Duodenal mucosa (tissue), 2 donors: ENCODE measurements at regions not wholly inside any gene's neighbourhood (a gene's known extent, or its start where the extent isn't known, plus 50 kb on each side); places are given as distances from the start of the nearest gene placed in this dataset.
"Not testable (repeated sequence)": the region's sequence is repeated elsewhere in the genome, so short reads cannot be mapped to it uniquely, and the experiment has no call there.

ENCODE experiments used
- H3K27ac ChIP-seq: one replicate; pipeline ENCODE4 v1.7.0; 2013; ENCODE audit warnings: low read depth, low read length
- H3K27me3 ChIP-seq, 2 donors: one replicate each; pipeline ENCODE4 v1.7.0; 2013; ENCODE audit warnings: low read length in 2 of 2, control low read depth in 1 of 2; ENCODE audit not compliant: insufficient read depth in 2 of 2, control insufficient read depth in 1 of 2
- H3K36me3 ChIP-seq, 2 donors: one replicate each; pipeline ENCODE4 v1.7.0; 2013; ENCODE audit warnings: low read length in 2 of 2, control low read depth in 1 of 2; ENCODE audit not compliant: insufficient read depth in 2 of 2, control insufficient read depth in 1 of 2
- H3K4me1 ChIP-seq, 2 donors: one replicate each; pipeline ENCODE4 v1.7.0; 2013; ENCODE audit warnings: low read length in 2 of 2, control low read depth in 1 of 2; ENCODE audit not compliant: insufficient read depth in 2 of 2, control insufficient read depth in 1 of 2
- H3K4me3 ChIP-seq, 2 donors: one replicate each; pipeline ENCODE4 v1.7.0; 2013; ENCODE audit warnings: low read length in 2 of 2, low read depth in 1 of 2
- H3K9ac ChIP-seq, 2 donors: one replicate each; pipeline ENCODE4 v1.7.0; 2013; ENCODE audit warnings: low read length in 2 of 2, low read depth in 1 of 2
- H3K9me3 ChIP-seq, 2 donors: one replicate each; pipeline ENCODE4 v1.7.0; 2013; ENCODE audit warnings: low read length in 2 of 2, control low read depth in 1 of 2; ENCODE audit not compliant: control insufficient read depth in 1 of 2

DNA sequence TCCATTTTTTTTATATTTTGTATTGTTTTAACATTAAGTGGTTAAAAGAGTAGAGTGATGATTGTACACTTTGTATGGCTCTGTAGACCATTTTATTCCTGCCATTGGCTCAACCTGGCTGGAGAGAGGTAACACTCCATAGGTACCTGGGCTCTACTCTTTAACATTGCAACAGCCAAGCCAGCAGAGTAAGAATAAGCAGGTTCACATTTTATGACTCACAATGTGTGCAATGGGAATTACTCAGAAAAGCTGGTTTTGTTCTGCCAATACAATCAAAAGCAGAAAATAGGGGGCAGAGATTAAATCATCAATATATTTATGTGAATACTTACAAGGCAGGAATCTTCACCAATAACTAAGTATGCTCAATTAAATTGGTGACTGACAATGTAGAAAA lies 1324.0 kb downstream of the AMY1C start:
- Histone ChIP-seq H3K4me3 (no peak overlapping the region), H3K9ac (no peak overlapping the region), H3K27ac (no peak overlapping the region), H3K9me3 (peaks cover 4 to 8% of the 10 kb centered on the region in 2 donors), H3K4me1 (no peaks in the 10 kb centered on the region), H3K36me3 (no peaks in the 10 kb centered on the region), H3K27me3 (no peaks in the 10 kb centered on the region)

GRCh38 chr1:105083611-105084010 lies 1333.9 kb downstream of the AMY1C start:
- Histone ChIP-seq H3K4me3 (no peak overlapping the region), H3K9ac (no peak overlapping the region), H3K36me3 (no peaks in the 10 kb centered on the region), H3K9me3 (peaks cover 0 to 1% of the 10 kb centered on the region in 2 donors), H3K27me3 (no peaks in the 10 kb centered on the region), H3K4me1 (no peaks in the 10 kb centered on the region), H3K27ac (no peak overlapping the region)

GRCh38 chr1:105087506-105087905 lies 1337.8 kb downstream of the AMY1C start:
- no peak overlapping the region for H3K27ac ChIP-seq

GRCh38 chr1:105088166-105088565 lies 1338.5 kb downstream of the AMY1C start:
- H3K36me3 ChIP-seq: no peaks in the 10 kb centered on the region

More at GRCh38 chr1:105087506-105087905, 1337.8 kb downstream of the AMY1C start:
- H3K27me3 ChIP-seq: no peaks in the 10 kb centered on the region
- H3K9ac ChIP-seq: no peak overlapping the region
- H3K36me3 ChIP-seq: no peaks in the 10 kb centered on the region
- no peaks in the 10 kb centered on the region for H3K4me1 ChIP-seq
- no peak overlapping the region for H3K4me3 ChIP-seq
- H3K9me3 ChIP-seq: peaks cover 4% of the 10 kb centered on the region in 2 donors

GRCh38 chr1:105093893-105094292 lies 1344.2 kb downstream of the AMY1C start:
- not testable (repeated sequence) for H3K4me1 ChIP-seq, H3K4me3 ChIP-seq, H3K9ac ChIP-seq, H3K27me3 ChIP-seq, H3K36me3 ChIP-seq, H3K9me3 ChIP-seq, H3K27ac ChIP-seq

More at GRCh38 chr1:105088166-105088565, 1338.5 kb downstream of the AMY1C start:
- Histone ChIP-seq H3K27me3 (no peaks in the 10 kb centered on the region), H3K4me1 (no peaks in the 10 kb centered on the region), H3K9me3 (peaks cover 4% of the 10 kb centered on the region in 2 donors), H3K9ac (no peak overlapping the region), H3K4me3 (no peak overlapping the region), H3K27ac (no peak overlapping the region)

DNA sequence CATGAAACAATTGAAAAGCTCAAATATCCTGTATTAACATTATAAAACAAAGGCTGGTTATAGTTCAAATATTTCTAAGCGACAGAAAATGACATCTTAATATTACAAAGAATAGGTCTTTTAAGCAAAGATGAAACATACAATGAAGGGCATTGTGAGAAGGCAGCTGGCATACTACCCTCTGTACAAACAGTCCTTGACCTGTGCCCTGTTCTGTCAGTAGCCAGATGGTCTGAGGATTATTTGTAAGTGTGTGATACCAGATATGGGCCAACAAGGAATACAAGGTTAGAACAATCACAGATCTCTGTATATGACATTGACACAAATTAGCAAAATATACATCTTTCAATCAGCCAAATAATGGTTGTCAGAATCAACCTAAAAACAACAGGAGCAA lies 1350.4 kb downstream of the AMY1C start:
- Histone ChIP-seq H3K36me3 (no peaks in the 10 kb centered on the region), H3K9me3 (peaks cover 0 to 3% of the 10 kb centered on the region in 2 donors), H3K27me3 (no peaks in the 10 kb centered on the region), H3K4me3 (no peak overlapping the region), H3K4me1 (no peaks in the 10 kb centered on the region), H3K27ac (no peak overlapping the region), H3K9ac (no peak overlapping the region)

DNA sequence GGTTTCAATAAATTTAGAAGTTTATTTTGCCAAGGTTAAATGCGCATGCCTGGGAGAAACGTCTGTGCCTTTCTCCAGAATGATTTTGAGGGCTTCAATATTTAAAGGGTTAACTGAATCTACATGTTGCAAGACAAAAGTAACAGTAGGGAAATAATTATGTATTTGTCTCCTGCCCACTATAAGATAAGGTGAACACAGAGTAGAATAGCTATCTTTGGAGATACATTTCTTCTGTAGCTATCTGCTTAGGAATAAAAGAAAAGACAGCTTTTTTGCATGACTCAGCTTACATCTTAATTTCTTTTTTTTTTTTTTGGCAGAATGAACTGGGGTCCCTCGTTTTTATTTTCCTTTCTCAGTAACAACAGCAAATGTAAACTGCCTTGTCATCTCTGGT lies 1351.6 kb downstream of the AMY1C start:
- Histone ChIP-seq H3K27ac (no peak overlapping the region), H3K27me3 (no peaks in the 10 kb centered on the region), H3K9me3 (peaks cover 0 to 3% of the 10 kb centered on the region in 2 donors), H3K36me3 (no peaks in the 10 kb centered on the region), H3K4me1 (no peaks in the 10 kb centered on the region), H3K4me3 (no peak overlapping the region), H3K9ac (no peak overlapping the region)

- peaks cover 0 to 3% of the 10 kb centered on the region in 2 donors for H3K9me3 ChIP-seq
- H3K36me3 ChIP-seq: no peaks in the 10 kb centered on the region
- no peak overlapping the region for H3K9ac ChIP-seq
- no peaks in the 10 kb centered on the region for H3K4me1 ChIP-seq
- no peak overlapping the region for H3K27ac ChIP-seq
- H3K4me3 ChIP-seq: no peak overlapping the region
- H3K27me3 ChIP-seq: no peaks in the 10 kb centered on the region
Measured at GRCh38 chr1:105102371-105102770, 1352.7 kb downstream of the AMY1C start.

DNA sequence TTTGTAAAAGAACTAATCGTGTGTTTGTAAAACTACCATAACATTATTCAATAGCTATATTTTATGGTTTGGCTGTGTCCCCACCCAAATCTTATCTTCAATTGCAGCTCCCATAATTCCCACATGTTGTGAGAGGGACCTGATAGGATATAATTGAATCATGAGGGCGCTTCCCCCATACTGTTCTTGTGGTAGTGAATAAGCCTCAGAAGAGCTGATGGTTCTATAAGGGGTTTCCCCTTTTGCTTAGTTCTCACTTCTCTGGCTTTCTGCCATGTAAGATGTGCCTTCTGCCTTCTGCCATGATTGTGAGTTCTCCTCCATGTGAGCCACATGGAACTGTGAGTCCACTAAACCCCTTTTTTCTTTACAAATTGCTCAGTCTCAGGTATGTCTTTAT lies 1372.3 kb downstream of the AMY1C start:
- Histone ChIP-seq H3K9ac (no peak overlapping the region), H3K4me1 (no peaks in the 10 kb centered on the region), H3K27ac (no peak overlapping the region), H3K36me3 (no peaks in the 10 kb centered on the region), H3K9me3 (no peaks in the 10 kb centered on the region), H3K27me3 (no peaks in the 10 kb centered on the region), H3K4me3 (no peak overlapping the region)

GRCh38 chr1:105137543-105138457 lies 1388.1 kb downstream of the AMY1C start:
- H3K36me3 ChIP-seq: no peaks in the 10 kb centered on the region
- H3K4me3 ChIP-seq: no peak overlapping the region

More at GRCh38 chr1:105137543-105138457, 1388.1 kb downstream of the AMY1C start:
- Histone ChIP-seq H3K27ac (no peak overlapping the region), H3K9ac (no peak overlapping the region), H3K9me3 (peaks cover 0 to 2% of the 10 kb centered on the region in 2 donors), H3K4me1 (no peaks in the 10 kb centered on the region), H3K27me3 (no peaks in the 10 kb centered on the region)
